Panc1 (cell line): ENCODE measurements at regions not wholly inside any gene's neighbourhood (a gene's known extent, or its start where the extent isn't known, plus 50 kb on each side); places are given as distances from the start of the nearest gene placed in this dataset.

Experiments used
- CTCF ChIP-seq: fragments of 450-650 bp; IDR thresholded peaks from 2 replicates; pipeline ENCODE4 v1.5.1; 2017; ENCODE audit warnings: mild to moderate bottlenecking
- POLR2AphosphoS5 ChIP-seq: IDR thresholded peaks from 2 replicates; pipeline ENCODE4 v1.6.1; 2012; ENCODE audit warnings: mild to moderate bottlenecking, low read depth, low read length, moderate library complexity
- REST ChIP-seq, 2 experiments: IDR thresholded peaks; 2 replicates each; pipeline ENCODE4 v1.6.1; 2011 to 2012; ENCODE audit warnings: low read depth in 2 of 2, control low read depth in 1 of 2, low read length in 1 of 2, mild to moderate bottlenecking in 1 of 2, moderate library complexity in 1 of 2; ENCODE audit not compliant: insufficient read depth in 1 of 2
- SIN3A ChIP-seq: IDR thresholded peaks from 2 replicates; pipeline ENCODE4 v1.6.1; 2012; ENCODE audit warnings: low read depth, mild to moderate bottlenecking, low read length, moderate library complexity, borderline replicate concordance; ENCODE audit not compliant: insufficient read depth
- TCF7L2 ChIP-seq: IDR thresholded peaks from 2 replicates; pipeline ENCODE4 v1.6.1; 2011; ENCODE audit warnings: mild to moderate bottlenecking, low read depth, low read length, inconsistent platforms

GRCh38 chr14:71262441-71262840 is 355.2 kb downstream of the PCNX1 start:
- TF ChIP-seq CTCF (no peak), TCF7L2 (no peak), POLR2AphosphoS5 (no peak), SIN3A (no peak), REST (IDR thresholded peaks at IDR 0.05; ENCODE audit: insufficient read depth in 1 of 2, low read depth in 2 of 2, low read length in 1 of 2) (no peak)
